ENCODE measurements at regions not wholly inside any gene's neighbourhood (a gene's known extent, or its start where the extent isn't known, plus 50 kb on each side); places are given as distances from the start of the nearest gene placed in this dataset.

- no peaks in the 10 kb centered on the region for H3K9me3 ChIP-seq (ENCODE audit: control insufficient read depth, insufficient read depth, low read length)
- H3K36me3 ChIP-seq (ENCODE audit: control insufficient read depth, low read length): no peaks in the 10 kb centered on the region
- H3K27ac ChIP-seq (ENCODE audit: low read depth, low read length): no peak overlapping the region
- no peaks in the 10 kb centered on the region for H3K9me2 ChIP-seq (replicated peaks; ENCODE audit: control insufficient read depth, low read length)
- no peaks in the 10 kb centered on the region for H3F3A ChIP-seq (ENCODE audit: control insufficient read depth, insufficient read depth)
- H3K4me2 ChIP-seq (ENCODE audit: low read length): no peak overlapping the region
- H4K20me1 ChIP-seq (ENCODE audit: control insufficient read depth, insufficient read depth, low read depth, low read length): no peaks in the 10 kb centered on the region
- no peaks in the 10 kb centered on the region for H3K27me3 ChIP-seq (ENCODE audit: control insufficient read depth, low read length)
- TF ChIP-seq EZH2phosphoT487 (IDR thresholded peaks at IDR 0.05; ENCODE audit: borderline replicate concordance, low read length): no peak
- no peak for TF ChIP-seq CTCF (IDR thresholded peaks at IDR 0.05; ENCODE audit: low read depth, low read length, poor library complexity, severe bottlenecking)
- no peak overlapping the region for H3K4me3 ChIP-seq (ENCODE audit: low read length)
- no peaks in the 10 kb centered on the region for H3K79me2 ChIP-seq (ENCODE audit: control insufficient read depth, low read length)
- no peaks in the 10 kb centered on the region for H3K4me1 ChIP-seq (ENCODE audit: control insufficient read depth, low read length)
These were observed 613.7 kb upstream of the B3GALT2 start for GRCh38 chr1:193799948-193800690.

- H3F3A ChIP-seq (ENCODE audit: control insufficient read depth, insufficient read depth): no peaks in the 10 kb centered on the region
- no peaks in the 10 kb centered on the region for H3K36me3 ChIP-seq (ENCODE audit: control insufficient read depth, low read length)
- no peaks in the 10 kb centered on the region for H3K79me2 ChIP-seq (ENCODE audit: control insufficient read depth, low read length)
- H3K9me2 ChIP-seq (replicated peaks; ENCODE audit: control insufficient read depth, low read length): no peaks in the 10 kb centered on the region
- no peak overlapping the region for H3K27ac ChIP-seq (ENCODE audit: low read depth, low read length)
- H3K4me2 ChIP-seq (ENCODE audit: low read length): no peak overlapping the region
- TF ChIP-seq EZH2phosphoT487 (IDR thresholded peaks at IDR 0.05; ENCODE audit: borderline replicate concordance, low read length) (no peak), CTCF (IDR thresholded peaks at IDR 0.05; ENCODE audit: low read depth, low read length, poor library complexity, severe bottlenecking) (no peak)
- no peaks in the 10 kb centered on the region for H4K20me1 ChIP-seq (ENCODE audit: control insufficient read depth, insufficient read depth, low read depth, low read length)
- no peaks in the 10 kb centered on the region for H3K27me3 ChIP-seq (ENCODE audit: control insufficient read depth, low read length)
- H3K4me3 ChIP-seq (ENCODE audit: low read length): no peak overlapping the region
- H3K4me1 ChIP-seq (ENCODE audit: control insufficient read depth, low read length): no peaks in the 10 kb centered on the region
- H3K9me3 ChIP-seq (ENCODE audit: control insufficient read depth, insufficient read depth, low read length): no peaks in the 10 kb centered on the region
These were observed 613.0 kb upstream of the B3GALT2 start for GRCh38 chr1:193799371-193799770.

- no peaks in the 10 kb centered on the region for H3F3A ChIP-seq (ENCODE audit: control insufficient read depth, insufficient read depth)
- no peaks in the 10 kb centered on the region for H3K36me3 ChIP-seq (ENCODE audit: control insufficient read depth, low read length)
- no peak for TF ChIP-seq CTCF (IDR thresholded peaks at IDR 0.05; ENCODE audit: low read depth, low read length, poor library complexity, severe bottlenecking)
- TF ChIP-seq EZH2phosphoT487 (IDR thresholded peaks at IDR 0.05; ENCODE audit: borderline replicate concordance, low read length): no peak
- H3K9me2 ChIP-seq (replicated peaks; ENCODE audit: control insufficient read depth, low read length): no peaks in the 10 kb centered on the region
- no peaks in the 10 kb centered on the region for H3K27me3 ChIP-seq (ENCODE audit: control insufficient read depth, low read length)
- no peak overlapping the region for H3K27ac ChIP-seq (ENCODE audit: low read depth, low read length)
- no peaks in the 10 kb centered on the region; the same call in 1 of the 2 replicates for H3K9me3 ChIP-seq (ENCODE audit: control insufficient read depth, insufficient read depth, low read length)
- H3K79me2 ChIP-seq (ENCODE audit: control insufficient read depth, low read length): no peaks in the 10 kb centered on the region
- H3K4me3 ChIP-seq (ENCODE audit: low read length): no peak overlapping the region
- no peaks in the 10 kb centered on the region for H3K4me1 ChIP-seq (ENCODE audit: control insufficient read depth, low read length)
- no peak overlapping the region for H3K4me2 ChIP-seq (ENCODE audit: low read length)
- H4K20me1 ChIP-seq (ENCODE audit: control insufficient read depth, insufficient read depth, low read depth, low read length): no peaks in the 10 kb centered on the region
These were observed 607.8 kb upstream of the B3GALT2 start for GRCh38 chr1:193794239-193794638.
